ENCODE measurements at regions not wholly inside any gene's neighbourhood (a gene's known extent, or its start where the extent isn't known, plus 50 kb on each side); places are given as distances from the start of the nearest gene placed in this dataset.

GRCh38 chr20:56845546-56846086 lies 216.5 kb downstream of the TFAP2C start:
- BruUV-seq (replicated peaks), result no TSS peak
- no peak for TF ChIP-seq EZH2phosphoT487 (IDR thresholded peaks at IDR 0.05; ENCODE audit: borderline replicate concordance, low read length)
- no peak for TF ChIP-seq EZH2 (IDR thresholded peaks at IDR 0.05; ENCODE audit: low read length, unreplicated experiment)
- TF ChIP-seq CTCF (conservative IDR thresholded peaks at IDR 0.05; ENCODE audit: low read depth, low read length), result no peak
- no peak overlapping the region for H3K27ac ChIP-seq (ENCODE audit: low read length)
- no peak overlapping the region for H3K4me2 ChIP-seq (ENCODE audit: low read length)
- ATAC-seq, result no peak
- no peaks in the 10 kb centered on the region for H3K36me3 ChIP-seq (ENCODE audit: low read depth, low read length)
- DNase-seq, result no peak
- POLR2A ChIA-PET (ENCODE audit: unreplicated experiment), result no interaction called here
- H3K9me3 ChIP-seq (ENCODE audit: low read length), result no peaks in the 10 kb centered on the region
- intact Hi-C loops (cut with micrococcal nuclease), result no loop called here
- no peaks in the 10 kb centered on the region for H4K20me1 ChIP-seq (ENCODE audit: low read length)
- no peaks in the 10 kb centered on the region for H3K4me1 ChIP-seq (ENCODE audit: insufficient read depth, low read length)
- H2AFZ ChIP-seq (ENCODE audit: low read length), result no peak overlapping the region
- H3K4me3 ChIP-seq (ENCODE audit: low read length), result no peak overlapping the region
- no peak overlapping the region for H3K9ac ChIP-seq (ENCODE audit: low read length)
- no peaks in the 10 kb centered on the region for H3K9me2 ChIP-seq (replicated peaks; ENCODE audit: low read length)
- no peaks in the 10 kb centered on the region for H3F3A ChIP-seq (ENCODE audit: low read length, unreplicated experiment)
- CTCF ChIA-PET, result no interaction called here
- no peaks in the 10 kb centered on the region for H3K27me3 ChIP-seq (ENCODE audit: low read length)
- no peaks in the 10 kb centered on the region for H3K79me2 ChIP-seq (ENCODE audit: low read length)

GRCh38 chr20:56848561-56848960 lies 219.5 kb downstream of the TFAP2C start:
- no peaks in the 10 kb centered on the region for H4K20me1 ChIP-seq (ENCODE audit: low read length)
- BruUV-seq (replicated peaks), result no TSS peak
- no peaks in the 10 kb centered on the region for H3K9me2 ChIP-seq (replicated peaks; ENCODE audit: low read length)
- DNase-seq, result no peak
- no peak overlapping the region for H3K4me2 ChIP-seq (ENCODE audit: low read length)
- no peak overlapping the region for H2AFZ ChIP-seq (ENCODE audit: low read length)
- no peak overlapping the region for H3K9ac ChIP-seq (ENCODE audit: low read length)
- 0 out of 2 replicates have a peak, but pooled peaks cover 4% of the 10 kb centered on the region for H3K9me3 ChIP-seq (ENCODE audit: low read length)
- ATAC-seq, result no peak
- H3K79me2 ChIP-seq (ENCODE audit: low read length), result no peaks in the 10 kb centered on the region
- H3K4me3 ChIP-seq (ENCODE audit: low read length), result no peak overlapping the region
- H3F3A ChIP-seq (ENCODE audit: low read length, unreplicated experiment), result no peaks in the 10 kb centered on the region
- no peak overlapping the region for H3K27ac ChIP-seq (ENCODE audit: low read length)
- H3K4me1 ChIP-seq (ENCODE audit: insufficient read depth, low read length), result no peaks in the 10 kb centered on the region
- no peaks in the 10 kb centered on the region for H3K27me3 ChIP-seq (ENCODE audit: low read length)
- no peak for TF ChIP-seq EZH2 (IDR thresholded peaks at IDR 0.05; ENCODE audit: low read length, unreplicated experiment)
- no peak for TF ChIP-seq EZH2phosphoT487 (IDR thresholded peaks at IDR 0.05; ENCODE audit: borderline replicate concordance, low read length)
- no peak for TF ChIP-seq CTCF (conservative IDR thresholded peaks at IDR 0.05; ENCODE audit: low read depth, low read length)
- CTCF ChIA-PET, result interaction anchor here (0.6 kb wide), 1 partner anchor 159 kb away, joined by 3 read pairs; no protein-coding TSS in a partner anchor
- no peaks in the 10 kb centered on the region for H3K36me3 ChIP-seq (ENCODE audit: low read depth, low read length)
- intact Hi-C loops (cut with micrococcal nuclease), result no loop called here
- POLR2A ChIA-PET (ENCODE audit: unreplicated experiment), result no interaction called here

- no peaks in the 10 kb centered on the region for H3K9me2 ChIP-seq (replicated peaks; ENCODE audit: low read length)
- H3K4me3 ChIP-seq (ENCODE audit: low read length), result no peak overlapping the region
- H3K9ac ChIP-seq (ENCODE audit: low read length), result no peak overlapping the region
- ChIA-PET CTCF (no interaction called here), POLR2A (ENCODE audit: unreplicated experiment) (no interaction called here)
- no peak for DNase-seq
- no peaks in the 10 kb centered on the region for H3K36me3 ChIP-seq (ENCODE audit: low read depth, low read length)
- no peaks in the 10 kb centered on the region for H3K27me3 ChIP-seq (ENCODE audit: low read length)
- H3K4me2 ChIP-seq (ENCODE audit: low read length), result no peak overlapping the region
- intact Hi-C loops (cut with micrococcal nuclease), result no loop called here
- no peaks in the 10 kb centered on the region for H4K20me1 ChIP-seq (ENCODE audit: low read length)
- no peak for ATAC-seq
- no peaks in the 10 kb centered on the region for H3F3A ChIP-seq (ENCODE audit: low read length, unreplicated experiment)
- BruUV-seq (replicated peaks), result no TSS peak
- no peak overlapping the region for H3K27ac ChIP-seq (ENCODE audit: low read length)
- 0 out of 2 replicates have a peak, but pooled peaks cover 4% of the 10 kb centered on the region for H3K9me3 ChIP-seq (ENCODE audit: low read length)
- TF ChIP-seq EZH2 (IDR thresholded peaks at IDR 0.05; ENCODE audit: low read length, unreplicated experiment) (no peak), CTCF (conservative IDR thresholded peaks at IDR 0.05; ENCODE audit: low read depth, low read length) (no peak), EZH2phosphoT487 (IDR thresholded peaks at IDR 0.05; ENCODE audit: borderline replicate concordance, low read length) (no peak)
- no peak overlapping the region for H2AFZ ChIP-seq (ENCODE audit: low read length)
- H3K79me2 ChIP-seq (ENCODE audit: low read length), result no peaks in the 10 kb centered on the region
- H3K4me1 ChIP-seq (ENCODE audit: insufficient read depth, low read length), result no peaks in the 10 kb centered on the region
These were observed 222.4 kb downstream of the TFAP2C start for GRCh38 chr20:56851552-56851951.

Measured in PC-3 (cell line).